Mesenchymal stem cell (in vitro differentiated cells and primary cell): ENCODE measurements at regions not wholly inside any gene's neighbourhood (a gene's known extent, or its start where the extent isn't known, plus 50 kb on each side); places are given as distances from the start of the nearest gene placed in this dataset.
"Not testable (repeated sequence)": the region's sequence is repeated elsewhere in the genome, so short reads cannot be mapped to it uniquely, and the experiment has no call there.

Source experiments
- DNase-seq: peaks from one replicate; pipeline ENCODE4 v3.0.0-alpha.2; 2013
- H2AFZ ChIP-seq: one replicate; pipeline ENCODE4 v1.6.1; 2013; ENCODE audit warnings: low read depth, mild to moderate bottlenecking, control low read depth, inconsistent platforms, low read length, moderate library complexity
- H2AK5ac ChIP-seq: 2 replicates; pipeline ENCODE4 v1.6.1; 2013; ENCODE audit warnings: low read length, moderate library complexity, mild to moderate bottlenecking, inconsistent platforms; ENCODE audit not compliant: severe bottlenecking
- H2BK120ac ChIP-seq: one replicate; pipeline ENCODE4 v1.6.1; 2013; ENCODE audit warnings: low read depth, mild to moderate bottlenecking, inconsistent platforms, low read length, moderate library complexity
- H2BK12ac ChIP-seq, 2 experiments: one replicate each; pipeline ENCODE4 v1.6.1; 2013; ENCODE audit warnings: inconsistent platforms in 2 of 2, low read length in 2 of 2, mild to moderate bottlenecking in 2 of 2, moderate library complexity in 2 of 2, control low read depth in 1 of 2
- H2BK15ac ChIP-seq: one replicate; pipeline ENCODE4 v1.6.1; 2013; ENCODE audit warnings: mild to moderate bottlenecking, low read depth, inconsistent platforms; ENCODE audit not compliant: poor library complexity, severe bottlenecking
- H2BK5ac ChIP-seq: 2 replicates; pipeline ENCODE4 v1.6.1; 2013; ENCODE audit warnings: low read depth, mild to moderate bottlenecking, low read length, control low read depth, inconsistent platforms; ENCODE audit not compliant: poor library complexity, severe bottlenecking
- H3K14ac ChIP-seq, 2 experiments: one replicate each; pipeline ENCODE4 v1.6.1; 2013; ENCODE audit warnings: inconsistent platforms in 2 of 2, low read length in 2 of 2, control low read depth in 1 of 2, mild to moderate bottlenecking in 1 of 2, moderate library complexity in 1 of 2
- H3K18ac ChIP-seq, 2 experiments: one replicate each; pipeline ENCODE4 v1.6.1; 2013; ENCODE audit warnings: inconsistent platforms in 2 of 2, low read length in 2 of 2, control low read depth in 1 of 2, low read depth in 1 of 2, mild to moderate bottlenecking in 1 of 2
- H3K23ac ChIP-seq, 2 experiments: one replicate each; pipeline ENCODE4 v1.6.1; 2013; ENCODE audit warnings: inconsistent platforms in 2 of 2, low read length in 2 of 2, mild to moderate bottlenecking in 2 of 2, moderate library complexity in 2 of 2, control low read depth in 1 of 2
- H3K27ac ChIP-seq: 2 replicates; pipeline ENCODE4 v1.5.1; 2013; ENCODE audit warnings: mild to moderate bottlenecking, moderate library complexity, low read length, control low read depth, inconsistent platforms; ENCODE audit not compliant: poor library complexity, severe bottlenecking
- H3K27me3 ChIP-seq, 2 experiments: 2 replicates each; pipeline versions ENCODE4 v1.6.1 to v1.7.0; 2013; ENCODE audit warnings: low read length in 2 of 2, mild to moderate bottlenecking in 2 of 2, moderate library complexity in 2 of 2, control low read depth in 1 of 2, inconsistent platforms in 1 of 2; ENCODE audit not compliant: control insufficient read depth in 1 of 2, insufficient read depth in 1 of 2
- H3K36me3 ChIP-seq, 2 experiments: 2 replicates each; pipeline versions ENCODE4 v1.6.1 to v1.7.0; 2013; ENCODE audit warnings: low read length in 2 of 2, control low read depth in 1 of 2, inconsistent platforms in 1 of 2, low read depth in 1 of 2, mild to moderate bottlenecking in 1 of 2; ENCODE audit not compliant: insufficient read depth in 2 of 2, control insufficient read depth in 1 of 2
- H3K4ac ChIP-seq, 2 experiments: one replicate each; pipeline ENCODE4 v1.6.1; 2013; ENCODE audit warnings: inconsistent platforms in 2 of 2, low read length in 2 of 2, mild to moderate bottlenecking in 2 of 2, moderate library complexity in 2 of 2, control low read depth in 1 of 2, low read depth in 1 of 2
- H3K4me1 ChIP-seq: 2 replicates; pipeline ENCODE4 v1.6.1; 2013; ENCODE audit warnings: low read depth, low read length, control low read depth; ENCODE audit not compliant: control insufficient read depth, insufficient read depth
- H3K4me2 ChIP-seq: 2 replicates; pipeline ENCODE4 v1.6.1; 2013; ENCODE audit warnings: low read length, mild to moderate bottlenecking, inconsistent platforms; ENCODE audit not compliant: poor library complexity, severe bottlenecking
- H3K4me3 ChIP-seq, 2 experiments: 2 replicates each; pipeline versions ENCODE4 v1.5.1 to v1.7.0; 2013; ENCODE audit warnings: low read length in 2 of 2, mild to moderate bottlenecking in 2 of 2, control low read depth in 1 of 2, low read depth in 1 of 2; ENCODE audit not compliant: insufficient read depth in 1 of 2
- H3K79me1 ChIP-seq: replicated peaks from 2 replicates; pipeline ENCODE4 v1.6.1; 2013; ENCODE audit warnings: mild to moderate bottlenecking, control low read depth, low read length, inconsistent platforms; ENCODE audit not compliant: poor library complexity, severe bottlenecking
- H3K9ac ChIP-seq: 2 replicates; pipeline ENCODE4 v1.7.0; 2013; ENCODE audit warnings: mild to moderate bottlenecking, low read length, moderate library complexity
- H3K9me3 ChIP-seq: 2 replicates; pipeline ENCODE4 v1.7.0; 2013; ENCODE audit warnings: mild to moderate bottlenecking, low read length; ENCODE audit not compliant: control insufficient read depth
- H4K8ac ChIP-seq: one replicate; pipeline ENCODE4 v1.6.1; 2013; ENCODE audit warnings: inconsistent platforms, mild to moderate bottlenecking, low read length, moderate library complexity
- H4K91ac ChIP-seq: one replicate; pipeline ENCODE4 v1.6.1; 2013; ENCODE audit warnings: mild to moderate bottlenecking, low read length, inconsistent platforms
- WGBS: methylation state at CpG from one replicate; pipeline ENCODE4 v1.1.7; 2013; ENCODE audit warnings: mixed read lengths; 5-methylcytosine and 5-hydroxymethylcytosine counted together

- Histone ChIP-seq H3K14ac (no peak overlapping the region), H3K79me1 (no peaks in the 10 kb centered on the region), H3K23ac (no peak overlapping the region)
These were observed 125.8 kb upstream of the EFEMP1 start for GRCh38 chr2:56049233-56049845.

GRCh38 chr2:56053679-56054078 is 130.1 kb upstream of the EFEMP1 start:
- Histone ChIP-seq H3K36me3 (no peaks in the 10 kb centered on the region), H3K9me3 (peaks cover 8% of the 10 kb centered on the region), H2AFZ (no peak overlapping the region), H3K27me3 (no peaks in the 10 kb centered on the region), H2BK5ac (no peak overlapping the region), H4K91ac (no peak overlapping the region), H3K18ac (no peak overlapping the region), H3K9ac (no peak overlapping the region), H2BK15ac (no peak overlapping the region), H3K27ac (no peak overlapping the region), H2BK120ac (no peak overlapping the region), H3K79me1 (no peaks in the 10 kb centered on the region), H3K23ac (no peak overlapping the region), H3K4me1 (no peaks in the 10 kb centered on the region), H3K4ac (no peak overlapping the region), H2AK5ac (no peak overlapping the region), H3K14ac (no peak overlapping the region), H3K4me3 (no peak overlapping the region), H4K8ac (no peak overlapping the region), H2BK12ac (no peak overlapping the region), H3K4me2 (no peak overlapping the region)
- WGBS, result 66% methylated on average over 3 of the region's 3 CpGs
- no peak for DNase-seq

More at GRCh38 chr2:56049233-56049845, 125.8 kb upstream of the EFEMP1 start:
- Histone ChIP-seq H3K4ac (no peak overlapping the region), H3K4me2 (no peak overlapping the region), H2BK15ac (no peak overlapping the region), H2BK12ac (no peak overlapping the region), H2AK5ac (no peak overlapping the region), H4K91ac (no peak overlapping the region), H4K8ac (no peak overlapping the region), H3K27me3 (no peaks in the 10 kb centered on the region), H3K27ac (no peak overlapping the region), H3K18ac (no peak overlapping the region), H2BK5ac (no peak overlapping the region), H3K9me3 (no peaks in the 10 kb centered on the region), H3K4me3 (no peak overlapping the region), H2AFZ (no peak overlapping the region), H2BK120ac (no peak overlapping the region), H3K36me3 (no peaks in the 10 kb centered on the region), H3K9ac (no peak overlapping the region), H3K4me1 (no peaks in the 10 kb centered on the region)
- no peak for DNase-seq
- WGBS, result 91% methylated on average over 5 of the region's 10 CpGs

DNA sequence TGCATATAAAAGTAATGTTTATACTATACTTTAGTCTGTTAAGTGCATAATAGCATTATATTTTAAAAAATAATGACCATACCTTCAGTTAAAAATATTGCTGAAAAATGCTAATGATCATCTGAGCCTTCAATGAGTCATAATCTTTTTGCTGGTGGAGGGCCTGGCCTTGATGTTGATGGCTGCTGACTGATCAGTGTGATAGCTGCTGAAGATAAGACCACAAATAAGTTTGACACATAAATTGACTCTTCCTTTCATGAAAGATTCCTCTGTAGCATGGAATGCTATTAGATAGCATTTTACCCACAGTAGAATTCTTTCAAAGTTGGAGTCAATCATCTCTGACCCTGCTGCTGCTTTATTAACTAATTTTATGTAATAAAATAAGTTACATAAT is 128.4 kb upstream of the CCDC85A start:
- Histone ChIP-seq H3K4me3 (no peak overlapping the region), H3K27ac (no peak overlapping the region), H3K9ac (no peak overlapping the region), H3K27me3 (no peaks in the 10 kb centered on the region), H2BK5ac (no peak overlapping the region), H2AFZ (no peak overlapping the region), H3K4me2 (no peak overlapping the region), H4K91ac (no peak overlapping the region), H3K23ac (no peak overlapping the region), H3K36me3 (no peaks in the 10 kb centered on the region), H2BK12ac (no peak overlapping the region), H3K4ac (no peak overlapping the region), H3K14ac (no peak overlapping the region), H2AK5ac (no peak overlapping the region), H3K4me1 (no peaks in the 10 kb centered on the region), H3K79me1 (no peaks in the 10 kb centered on the region), H3K9me3 (peaks cover 14% of the 10 kb centered on the region), H4K8ac (no peak overlapping the region), H2BK15ac (no peak overlapping the region), H3K18ac (no peak overlapping the region), H2BK120ac (no peak overlapping the region)
- no peak for DNase-seq

GRCh38 chr2:56061327-56061726 is 122.5 kb upstream of the CCDC85A start:
- H3K79me1 ChIP-seq, H2BK120ac ChIP-seq, H3K23ac ChIP-seq, H3K18ac ChIP-seq, H3K4me3 ChIP-seq, H2AK5ac ChIP-seq, H4K91ac ChIP-seq, H3K4me2 ChIP-seq, H3K4ac ChIP-seq, H3K4me1 ChIP-seq, H2AFZ ChIP-seq, H2BK5ac ChIP-seq, DNase-seq, H3K9ac ChIP-seq, H4K8ac ChIP-seq, H3K27ac ChIP-seq, H2BK15ac ChIP-seq, H2BK12ac ChIP-seq, H3K27me3 ChIP-seq, H3K14ac ChIP-seq, H3K36me3 ChIP-seq: not testable (repeated sequence)
- 95% methylated on average over 4 of the region's 4 CpGs for WGBS
- peaks cover 16% of the 10 kb centered on the region for H3K9me3 ChIP-seq
